CD4-positive, alpha-beta memory T cell (primary cell): ENCODE measurements at regions not wholly inside any gene's neighbourhood (a gene's known extent, or its start where the extent isn't known, plus 50 kb on each side); places are given as distances from the start of the nearest gene placed in this dataset.

Source experiments
- CTCF ChIA-PET: fragments of 350-600 bp; sonication (Branson Sonifier 250); formaldehyde crosslinking; loops from one replicate; lab custom pipeline; 2021; ENCODE audit warnings: inconsistent platforms; ENCODE audit not compliant: partially characterized antibody; lab: Charles Lee
- POLR2A ChIA-PET: fragments of 350-600 bp; sonication (Branson Sonifier 250); formaldehyde crosslinking; loops from one replicate; lab custom pipeline; 2021; ENCODE audit not compliant: partially characterized antibody; lab: Charles Lee
- DNase-seq, 5 donors: peaks; one replicate each; pipeline versions ENCODE4 v3.0.0 to v3.0.0-alpha.2; 2020 to 2022; ENCODE audit warnings: mixed read lengths in 1 of 5
- H3K27ac ChIP-seq: one replicate; pipeline ENCODE4 v1.7.0; 2013; ENCODE audit warnings: low read depth, low read length
- H3K27me3 ChIP-seq: 2 replicates; pipeline ENCODE4 v1.7.0; 2013; ENCODE audit warnings: mild to moderate bottlenecking, low read length, moderate library complexity; ENCODE audit not compliant: insufficient read depth
- H3K36me3 ChIP-seq: 2 replicates; pipeline ENCODE4 v1.7.0; 2013; ENCODE audit warnings: mild to moderate bottlenecking, low read length, moderate library complexity; ENCODE audit not compliant: insufficient read depth
- H3K4me1 ChIP-seq: 2 replicates; pipeline ENCODE4 v1.7.0; 2013; ENCODE audit warnings: mild to moderate bottlenecking, low read length, moderate library complexity; ENCODE audit not compliant: insufficient read depth
- H3K4me3 ChIP-seq, 2 donors: one replicate each; pipeline ENCODE4 v1.7.0; 2013; ENCODE audit warnings: low read length in 2 of 2, mild to moderate bottlenecking in 1 of 2
- H3K9me3 ChIP-seq, 2 donors: one replicate each; pipeline ENCODE4 v1.7.0; 2013; ENCODE audit warnings: low read length in 2 of 2, control low read depth in 1 of 2; ENCODE audit not compliant: control insufficient read depth in 1 of 2
- H3K27ac Mint-ChIP-seq, 7 donors: one replicate each; pipeline ENCODE4 v1.8.0; 2020 to 2021; ENCODE audit warnings: mixed read lengths in 7 of 7, mild to moderate bottlenecking in 6 of 7, inconsistent platforms in 3 of 7, moderate library complexity in 3 of 7
- H3K27me3 Mint-ChIP-seq, 2 donors: one replicate each; pipeline ENCODE4 v1.8.0; 2020 to 2021; ENCODE audit warnings: mixed read lengths in 2 of 2
- H3K36me3 Mint-ChIP-seq, 2 donors: one replicate each; pipeline ENCODE4 v1.8.0; 2020 to 2021; ENCODE audit warnings: mixed read lengths in 2 of 2, inconsistent platforms in 1 of 2, mild to moderate bottlenecking in 1 of 2
- H3K4me1 Mint-ChIP-seq, 4 donors: one replicate each; pipeline ENCODE4 v1.8.0; 2020 to 2021; ENCODE audit warnings: mixed read lengths in 4 of 4, mild to moderate bottlenecking in 1 of 4
- H3K4me3 Mint-ChIP-seq, 8 donors: one replicate each; pipeline ENCODE4 v1.8.0; 2020 to 2021; ENCODE audit warnings: mixed read lengths in 8 of 8, mild to moderate bottlenecking in 7 of 8, moderate library complexity in 6 of 8, inconsistent platforms in 3 of 8
- H3K9me3 Mint-ChIP-seq, 8 donors: one replicate each; pipeline ENCODE4 v1.8.0; 2020 to 2021; ENCODE audit warnings: mixed read lengths in 8 of 8, mild to moderate bottlenecking in 5 of 8, inconsistent platforms in 3 of 8, moderate library complexity in 1 of 8
- intact Hi-C: fragments of 100-400 bp; cut with micrococcal nuclease; formaldehyde crosslinking; loops from one replicate; pipeline ENCODE4 v1.15.1; 2023

DNA sequence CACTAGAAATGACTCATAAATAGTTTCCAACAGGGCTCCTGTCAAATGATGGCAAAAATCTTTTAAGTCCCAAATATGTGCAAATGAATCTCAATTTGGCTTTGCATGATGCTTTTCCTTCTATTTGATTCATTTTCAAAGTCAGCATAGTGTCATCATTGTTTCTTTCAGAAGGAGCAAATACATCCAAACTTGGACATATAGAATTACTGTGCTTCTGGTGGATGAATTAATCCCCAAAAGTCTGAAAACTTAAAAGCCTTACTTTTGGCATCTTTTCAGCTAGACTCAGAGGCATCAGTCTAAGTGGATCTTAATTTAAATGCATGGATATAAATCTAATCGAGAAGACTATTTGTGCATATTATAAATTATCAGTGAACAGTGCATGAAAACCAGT, 578.1 kb upstream of the FZD8 start:
- Mint-ChIP-seq H3K36me3 (no peaks in the 10 kb centered on the region), H3K27me3 (no peaks in the 10 kb centered on the region), H3K27ac (no peak overlapping the region), H3K9me3 (peaks cover 0 to 9% (median 4%) of the 10 kb centered on the region in 8 donors), H3K4me1 (no peaks in the 10 kb centered on the region), H3K4me3 (no peak overlapping the region)
- intact Hi-C loops, result no loop called here
- no peak for DNase-seq
- H3K9me3 ChIP-seq, result no peaks in the 10 kb centered on the region
- no peaks in the 10 kb centered on the region for H3K27me3 ChIP-seq
- no peaks in the 10 kb centered on the region for H3K4me1 ChIP-seq
- ChIA-PET CTCF (no interaction called here), POLR2A (no interaction called here)
- H3K4me3 ChIP-seq, result no peak overlapping the region
- H3K36me3 ChIP-seq, result no peaks in the 10 kb centered on the region
- H3K27ac ChIP-seq, result no peak overlapping the region

- DNase-seq, result no peak
- Mint-ChIP-seq H3K36me3 (no peaks in the 10 kb centered on the region), H3K4me1 (no peaks in the 10 kb centered on the region), H3K27me3 (no peaks in the 10 kb centered on the region), H3K27ac (no peak overlapping the region), H3K9me3 (peaks cover 0 to 5% (median 2%) of the 10 kb centered on the region in 8 donors), H3K4me3 (no peak overlapping the region)
- no peaks in the 10 kb centered on the region for H3K36me3 ChIP-seq
- ChIA-PET CTCF (no interaction called here), POLR2A (no interaction called here)
- H3K4me3 ChIP-seq, result no peak overlapping the region
- no peaks in the 10 kb centered on the region for H3K9me3 ChIP-seq
- H3K27me3 ChIP-seq, result no peaks in the 10 kb centered on the region
- no peaks in the 10 kb centered on the region for H3K4me1 ChIP-seq
- intact Hi-C loops, result no loop called here
- H3K27ac ChIP-seq, result no peak overlapping the region
Measured at GRCh38 chr10:36211856-36212255, 569.8 kb upstream of the FZD8 start.

DNA sequence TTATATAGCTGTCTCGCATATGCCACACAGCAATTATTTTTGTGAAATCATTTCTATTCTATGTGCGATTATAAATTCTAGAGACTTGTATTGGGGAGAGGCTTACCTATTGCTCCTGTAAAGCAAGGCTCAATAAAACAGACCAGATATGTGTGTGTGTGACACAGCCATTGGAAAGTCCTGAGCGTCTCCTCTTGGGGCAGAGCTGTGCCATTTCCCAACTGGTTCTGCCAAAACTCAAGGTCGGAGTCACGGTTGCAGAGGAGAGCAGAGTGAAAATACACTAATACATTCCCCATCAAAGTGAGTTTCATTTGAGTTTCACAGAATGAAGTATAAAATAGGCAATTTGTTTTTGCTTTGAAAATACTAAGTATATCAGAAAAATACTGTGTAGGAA, 567.4 kb upstream of the FZD8 start:
- intact Hi-C loops, result no loop called here
- H3K27ac ChIP-seq, result no peak overlapping the region
- Mint-ChIP-seq H3K27ac (no peak overlapping the region), H3K4me3 (no peak overlapping the region), H3K36me3 (no peaks in the 10 kb centered on the region), H3K4me1 (no peaks in the 10 kb centered on the region), H3K9me3 (peaks cover 0 to 6% (median 3%) of the 10 kb centered on the region in 8 donors), H3K27me3 (no peaks in the 10 kb centered on the region)
- no peaks in the 10 kb centered on the region for H3K27me3 ChIP-seq
- no peaks in the 10 kb centered on the region for H3K36me3 ChIP-seq
- H3K4me1 ChIP-seq, result no peaks in the 10 kb centered on the region
- ChIA-PET CTCF (no interaction called here), POLR2A (no interaction called here)
- no peak overlapping the region for H3K4me3 ChIP-seq
- no peak for DNase-seq
- H3K9me3 ChIP-seq, result no peaks in the 10 kb centered on the region

DNA sequence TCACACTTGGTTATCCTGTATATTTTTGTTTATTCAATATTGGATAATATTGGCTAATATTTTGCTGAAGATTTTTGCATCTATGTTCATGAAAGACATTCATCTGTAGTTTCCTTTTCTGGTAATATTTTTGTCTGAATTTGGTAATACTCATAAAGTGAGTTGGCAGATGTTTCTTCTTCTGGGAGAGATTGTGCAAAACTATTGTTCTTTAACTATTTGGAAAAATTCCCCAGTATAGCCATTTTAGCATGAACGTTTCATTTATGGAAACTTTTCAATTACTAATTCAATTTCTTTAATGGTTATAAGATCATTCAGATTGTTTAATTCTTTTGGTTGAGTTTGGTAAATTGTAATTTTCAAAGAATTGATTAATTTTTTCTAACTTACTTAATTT, 560.8 kb upstream of the FZD8 start:
- Histone ChIP-seq H3K9me3 (no peaks in the 10 kb centered on the region), H3K27me3 (no peaks in the 10 kb centered on the region), H3K4me3 (no peak overlapping the region), H3K4me1 (no peaks in the 10 kb centered on the region), H3K27ac (no peak overlapping the region), H3K36me3 (no peaks in the 10 kb centered on the region)
- ChIA-PET CTCF (no interaction called here), POLR2A (no interaction called here)
- Mint-ChIP-seq H3K4me3 (no peak overlapping the region), H3K27me3 (no peaks in the 10 kb centered on the region), H3K9me3 (peaks cover 0 to 10% (median 5%) of the 10 kb centered on the region in 8 donors), H3K4me1 (no peaks in the 10 kb centered on the region), H3K27ac (no peak overlapping the region), H3K36me3 (no peaks in the 10 kb centered on the region)
- DNase-seq, result no peak
- intact Hi-C loops, result no loop called here

- CTCF ChIA-PET, result no interaction called here
- Mint-ChIP-seq H3K27me3 (no peaks in the 10 kb centered on the region), H3K4me1 (no peaks in the 10 kb centered on the region), H3K4me3 (no peak overlapping the region), H3K36me3 (no peaks in the 10 kb centered on the region), H3K9me3 (peaks cover 0 to 16% (median 7%) of the 10 kb centered on the region in 8 donors), H3K27ac (no peak overlapping the region)
- Histone ChIP-seq H3K4me1 (no peaks in the 10 kb centered on the region), H3K27ac (no peak overlapping the region), H3K27me3 (no peaks in the 10 kb centered on the region), H3K9me3 (no peaks in the 10 kb centered on the region), H3K4me3 (no peak overlapping the region), H3K36me3 (no peaks in the 10 kb centered on the region)
- DNase-seq, result no peak
- POLR2A ChIA-PET, result no interaction called here
- intact Hi-C loops, result no loop called here
Measured at GRCh38 chr10:36200577-36200976, 558.5 kb upstream of the FZD8 start.

DNA sequence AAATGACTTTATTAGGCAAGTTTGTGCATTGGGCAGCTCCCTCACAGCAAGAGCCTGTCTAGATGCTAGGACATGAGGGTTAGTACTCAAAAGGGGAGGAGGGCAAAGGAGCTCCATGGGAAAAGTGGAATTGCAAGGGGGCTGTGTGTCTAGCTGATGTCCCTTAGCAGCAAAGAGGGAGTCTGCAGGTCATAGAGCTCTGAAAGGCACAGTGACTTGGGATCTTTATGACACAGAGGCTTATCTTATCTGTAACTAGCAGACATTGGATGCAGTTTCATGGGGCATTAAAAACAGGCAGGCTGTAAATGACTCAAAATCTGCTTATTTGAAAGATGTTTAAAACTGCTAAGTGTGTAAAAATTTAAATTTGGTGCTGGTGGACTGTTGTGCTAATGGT, 556.2 kb upstream of the FZD8 start:
- no peak for DNase-seq
- ChIA-PET POLR2A (no interaction called here), CTCF (no interaction called here)
- Mint-ChIP-seq H3K4me1 (no peaks in the 10 kb centered on the region), H3K4me3 (no peak overlapping the region), H3K9me3 (peaks cover 3 to 22% (median 9%) of the 10 kb centered on the region in 8 donors), H3K27ac (no peak overlapping the region), H3K27me3 (no peaks in the 10 kb centered on the region), H3K36me3 (no peaks in the 10 kb centered on the region)
- Histone ChIP-seq H3K4me1 (no peaks in the 10 kb centered on the region), H3K27ac (no peak overlapping the region), H3K36me3 (no peaks in the 10 kb centered on the region), H3K4me3 (no peak overlapping the region), H3K27me3 (no peaks in the 10 kb centered on the region), H3K9me3 (no peaks in the 10 kb centered on the region)
- intact Hi-C loops, result no loop called here

DNA sequence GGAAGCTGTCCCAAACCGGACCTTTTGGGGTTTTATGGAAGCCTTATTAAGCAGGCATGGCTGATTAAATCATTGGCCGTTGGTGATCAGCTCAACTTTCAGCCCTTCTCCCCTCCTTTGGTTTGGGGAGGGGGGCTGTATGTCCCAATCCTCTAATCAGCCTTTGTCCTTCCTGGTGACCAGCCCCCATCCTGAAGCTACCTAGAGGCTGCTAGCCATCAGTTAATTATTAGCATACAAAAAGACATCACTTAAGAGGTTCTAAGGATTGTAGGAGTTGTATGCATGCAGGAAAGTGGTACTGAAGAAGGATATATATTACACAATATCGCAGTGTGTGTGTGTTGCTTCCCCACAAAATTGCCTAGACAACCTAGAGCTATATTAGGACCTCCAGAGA, 553.3 kb upstream of the FZD8 start:
- no peaks in the 10 kb centered on the region for H3K4me1 Mint-ChIP-seq
- no peaks in the 10 kb centered on the region for H3K27me3 ChIP-seq
- H3K4me3 ChIP-seq, result no peak overlapping the region
- peaks cover 2 to 47% (median 16%) of the 10 kb centered on the region in 8 donors for H3K9me3 Mint-ChIP-seq
- H3K4me3 Mint-ChIP-seq, result no peak overlapping the region
- no peaks in the 10 kb centered on the region for H3K36me3 ChIP-seq
- DNase-seq, result no peak
- H3K27me3 Mint-ChIP-seq, result no peaks in the 10 kb centered on the region
- H3K27ac ChIP-seq, result no peak overlapping the region
- ChIA-PET CTCF (no interaction called here), POLR2A (no interaction called here)
- H3K4me1 ChIP-seq, result no peaks in the 10 kb centered on the region
- H3K9me3 ChIP-seq, result peaks cover 0 to 4% of the 10 kb centered on the region in 2 donors
- H3K36me3 Mint-ChIP-seq, result no peaks in the 10 kb centered on the region
- intact Hi-C loops, result no loop called here
- peak overlapping the region in 1 of 7 donors; percentile 27 for H3K27ac Mint-ChIP-seq

DNA sequence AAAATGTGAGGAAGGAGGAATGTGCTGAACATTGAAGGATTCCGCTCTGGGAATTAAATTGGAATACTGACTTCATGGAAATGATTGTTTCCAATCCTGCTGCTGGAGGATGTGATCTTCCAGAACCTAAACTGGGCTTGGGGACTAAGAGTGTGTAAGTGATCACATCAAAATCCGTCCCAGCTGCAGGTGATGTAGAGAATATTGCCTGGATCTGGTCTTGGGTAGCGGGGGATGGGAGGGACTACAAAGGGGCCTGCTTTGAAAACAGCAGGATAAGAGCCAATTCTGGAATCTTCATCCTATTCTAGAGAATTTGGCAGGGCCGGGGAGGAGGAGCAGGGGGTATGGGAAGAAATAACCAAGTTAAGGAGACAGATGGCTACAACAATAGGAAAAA, 552.2 kb upstream of the FZD8 start:
- Histone ChIP-seq H3K27ac (no peak overlapping the region), H3K27me3 (no peaks in the 10 kb centered on the region), H3K9me3 (peaks cover 0 to 4% of the 10 kb centered on the region in 2 donors), H3K4me1 (no peaks in the 10 kb centered on the region), H3K36me3 (no peaks in the 10 kb centered on the region), H3K4me3 (no peak overlapping the region)
- no peaks in the 10 kb centered on the region for H3K4me1 Mint-ChIP-seq
- CTCF ChIA-PET, result no interaction called here
- peaks cover 3 to 46% (median 19%) of the 10 kb centered on the region in 8 donors for H3K9me3 Mint-ChIP-seq
- H3K27ac Mint-ChIP-seq, result no peak overlapping the region
- no peaks in the 10 kb centered on the region for H3K36me3 Mint-ChIP-seq
- no peaks in the 10 kb centered on the region for H3K27me3 Mint-ChIP-seq
- POLR2A ChIA-PET, result no interaction called here
- intact Hi-C loops, result no loop called here
- no peak overlapping the region for H3K4me3 Mint-ChIP-seq
- no peak for DNase-seq
